ENCODE measurements at regions not wholly inside any gene's neighbourhood (a gene's known extent, or its start where the extent isn't known, plus 50 kb on each side); places are given as distances from the start of the nearest gene placed in this dataset.

- TF ChIP-seq, protein P1, sequence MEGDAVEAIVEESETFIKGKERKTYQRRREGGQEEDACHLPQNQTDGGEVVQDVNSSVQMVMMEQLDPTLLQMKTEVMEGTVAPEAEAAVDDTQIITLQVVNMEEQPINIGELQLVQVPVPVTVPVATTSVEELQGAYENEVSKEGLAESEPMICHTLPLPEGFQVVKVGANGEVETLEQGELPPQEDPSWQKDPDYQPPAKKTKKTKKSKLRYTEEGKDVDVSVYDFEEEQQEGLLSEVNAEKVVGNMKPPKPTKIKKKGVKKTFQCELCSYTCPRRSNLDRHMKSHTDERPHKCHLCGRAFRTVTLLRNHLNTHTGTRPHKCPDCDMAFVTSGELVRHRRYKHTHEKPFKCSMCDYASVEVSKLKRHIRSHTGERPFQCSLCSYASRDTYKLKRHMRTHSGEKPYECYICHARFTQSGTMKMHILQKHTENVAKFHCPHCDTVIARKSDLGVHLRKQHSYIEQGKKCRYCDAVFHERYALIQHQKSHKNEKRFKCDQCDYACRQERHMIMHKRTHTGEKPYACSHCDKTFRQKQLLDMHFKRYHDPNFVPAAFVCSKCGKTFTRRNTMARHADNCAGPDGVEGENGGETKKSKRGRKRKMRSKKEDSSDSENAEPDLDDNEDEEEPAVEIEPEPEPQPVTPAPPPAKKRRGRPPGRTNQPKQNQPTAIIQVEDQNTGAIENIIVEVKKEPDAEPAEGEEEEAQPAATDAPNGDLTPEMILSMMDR (conservative IDR thresholded peaks at IDR 0.05; ENCODE audit: low read depth, low read length), result no peak
- no peak for TF ChIP-seq EZH2 (IDR thresholded peaks at IDR 0.05; ENCODE audit: low read length, unreplicated experiment)
Observed at GRCh38 chr13:58838615-58839014, 1207.1 kb downstream of the PCDH17 start.
